GM12878 (cell line): ENCODE measurements at regions not wholly inside any gene's neighbourhood (a gene's known extent, or its start where the extent isn't known, plus 50 kb on each side); places are given as distances from the start of the nearest gene placed in this dataset.

Experiments
- ATAC-seq: fragments of 200-7000 bp; cut with Tn5 transposase; 3 replicates; pipeline ENCODE4 v1.9.1; 2020; ENCODE audit warnings: mild to moderate bottlenecking, moderate library complexity
- BruUV-seq: library from RNA; stranded (reverse); fragments of 400-500 nt; replicated peaks from 2 replicates; lab custom pipeline; 2021; lab: Mats Ljungman, UMichigan
- CTCF ChIA-PET: fragments of 300-600 bp; sonication (Branson Sonifier 250); formaldehyde crosslinking; extraction: SDS; loops from one replicate; lab custom pipeline; 2021; ENCODE audit warnings: inconsistent platforms; lab: Yijun Ruan, JAX
- POLR2A ChIA-PET: fragments of 350-600 bp; formaldehyde crosslinking; extraction: SDS; loops from one replicate; lab custom pipeline; 2021; ENCODE audit warnings: inconsistent platforms; lab: Charles Lee
- RAD21 ChIA-PET: fragments of 300-600 bp; sonication (Branson Sonifier 250); formaldehyde crosslinking; loops from one replicate; lab custom pipeline; 2023; ENCODE audit warnings: antibody characterized with exemption; ENCODE audit not compliant: unreplicated experiment; lab: Charles Lee
- SMC1A ChIA-PET: fragments of 300-600 bp; sonication (Branson Sonifier 250); formaldehyde crosslinking; loops from one replicate; lab custom pipeline; 2023; ENCODE audit not compliant: unreplicated experiment, uncharacterized antibody; lab: Charles Lee
- DNase-seq: peaks from one replicate; pipeline ENCODE4 v3.0.0-alpha.2; 2011; ENCODE audit warnings: low read depth, low spot score
- FAIRE-seq: peaks from 3 replicates; lab custom pipeline; 2011; peaks lifted over from hg19 to GRCh38; lab: Jason Lieb, UNC
- H2AFZ ChIP-seq: 2 replicates; pipeline ENCODE4 v1.6.0; 2011; ENCODE audit warnings: low read depth, low read length, control low read depth; ENCODE audit not compliant: control insufficient read depth
- H3K27ac ChIP-seq: 2 replicates; pipeline ENCODE4 v1.5.1; 2011; ENCODE audit warnings: control low read depth; ENCODE audit not compliant: control insufficient read depth, insufficient read depth
- H3K27me3 ChIP-seq, 2 experiments: replicated peaks in 1 of 2; 2 replicates each; pipeline versions ENCODE4 v1.6.0 to v1.6.1; 2011; ENCODE audit warnings: low read length in 1 of 2; ENCODE audit not compliant: control insufficient read depth in 2 of 2, insufficient read depth in 2 of 2
- H3K36me3 ChIP-seq, 2 experiments: 2 replicates each; pipeline ENCODE4 v1.5.1; 2011; ENCODE audit warnings: low read length in 1 of 2; ENCODE audit not compliant: control insufficient read depth in 2 of 2, insufficient read depth in 2 of 2
- H3K4me1 ChIP-seq: 2 replicates; pipeline ENCODE4 v1.6.1; 2011; ENCODE audit warnings: mild to moderate bottlenecking, low read length, moderate library complexity, mixed read lengths; ENCODE audit not compliant: control insufficient read depth, insufficient read depth
- H3K4me2 ChIP-seq: 2 replicates; pipeline ENCODE4 v1.6.0; 2011; ENCODE audit warnings: control low read depth; ENCODE audit not compliant: control insufficient read depth, insufficient read depth
- H3K4me3 ChIP-seq: fragments of 200-600 bp; sonication (generic); 2 replicates; pipeline ENCODE4 v1.5.1; 2016
- H3K79me2 ChIP-seq: 2 replicates; pipeline ENCODE4 v1.6.0; 2011; ENCODE audit warnings: low read length; ENCODE audit not compliant: control insufficient read depth, insufficient read depth
- H3K9ac ChIP-seq: 2 replicates; pipeline ENCODE4 v1.8.0; 2011; ENCODE audit warnings: low read length, control low read depth, mixed read lengths; ENCODE audit not compliant: control insufficient read depth, insufficient read depth
- H3K9me3 ChIP-seq: replicated peaks from 3 replicates; pipeline ENCODE4 v1.5.1; 2011; ENCODE audit warnings: mild to moderate bottlenecking, low read length; ENCODE audit not compliant: control insufficient read depth, insufficient read depth
- H4K20me1 ChIP-seq: 2 replicates; pipeline ENCODE4 v1.6.0; 2011; ENCODE audit not compliant: control insufficient read depth, insufficient read depth
- BACH1 ChIP-seq: fragments of 450-650 bp; IDR thresholded peaks from 2 replicates; pipeline ENCODE4 v1.6.1; 2017; ENCODE audit warnings: mild to moderate bottlenecking, borderline replicate concordance
- BHLHE40 ChIP-seq, 2 experiments: fragments of 450-650 bp in 1 of 2; IDR thresholded peaks; 2 replicates each; pipeline ENCODE4 v1.6.1; 2011 to 2017; ENCODE audit warnings: low read depth in 2 of 2, borderline replicate concordance in 1 of 2, improper control_type of control experiment in 1 of 2, low read length in 1 of 2, mild to moderate bottlenecking in 1 of 2
- ESRRA ChIP-seq: IDR thresholded peaks from 2 replicates; pipeline ENCODE4 v1.6.1; 2012; ENCODE audit warnings: mild to moderate bottlenecking, low read length, improper control_type of control experiment
- GABPA ChIP-seq: IDR thresholded peaks from 2 replicates; pipeline ENCODE4 v1.6.1; 2014; ENCODE audit warnings: antibody characterized with exemption, low read depth, mild to moderate bottlenecking, inconsistent platforms
- HDAC2 ChIP-seq: fragments of 200-600 bp; sonication (generic); IDR thresholded peaks from 2 replicates; pipeline ENCODE4 v1.6.1; 2017
- NFXL1 ChIP-seq: fragments of 450-650 bp; IDR thresholded peaks from 2 replicates; pipeline ENCODE4 v1.6.1; 2017; ENCODE audit warnings: antibody characterized with exemption, mild to moderate bottlenecking, borderline replicate concordance
- NR2C2 ChIP-seq: IDR thresholded peaks from 2 replicates; pipeline ENCODE4 v1.6.1; 2011; ENCODE audit warnings: borderline replicate concordance, low read depth; ENCODE audit not compliant: control insufficient read depth, insufficient read length
- RCOR1 ChIP-seq: conservative IDR thresholded peaks from 2 replicates; pipeline ENCODE4 v1.6.1; 2012; ENCODE audit warnings: low read depth, low read length, improper control_type of control experiment
- SRF ChIP-seq, 2 experiments: IDR thresholded peaks; 2 replicates each; pipeline ENCODE4 v1.6.1; 2011; ENCODE audit warnings: low read depth in 2 of 2, low read length in 2 of 2, mild to moderate bottlenecking in 1 of 2, moderate library complexity in 1 of 2
- TARDBP ChIP-seq: IDR thresholded peaks from 2 replicates; pipeline ENCODE4 v1.6.1; 2016; ENCODE audit warnings: borderline replicate concordance
- WGBS: methylation state at CpG from one replicate; pipeline ENCODE4 v1.1.6; 2016; ENCODE audit warnings: low lambda C conversion rate; ENCODE audit not compliant: insufficient replicate concordance, insufficient coverage; ENCODE audit errors: missing lambda C conversion rate; 5-methylcytosine and 5-hydroxymethylcytosine counted together
- in situ Hi-C: fragments of 300-500 bp; cut with MboI; formaldehyde crosslinking; loops from 9 replicates; pipeline ENCODE4 v1.14.3; 2018; ENCODE audit warnings: mixed read lengths
- intact Hi-C: fragments of 100-400 bp; cut with micrococcal nuclease; formaldehyde crosslinking; loops from one replicate; pipeline ENCODE4 v1.14.2; 2022; ENCODE audit not compliant: unreplicated experiment
- TF ChIP-seq, protein P1 (sequence below): IDR thresholded peaks from 2 replicates; pipeline ENCODE4 v1.6.1; 2011; ENCODE audit warnings: mild to moderate bottlenecking, low read depth, low read length, moderate library complexity; ENCODE audit not compliant: insufficient replicate concordance
- TF ChIP-seq, protein P2 (sequence below): fragments of 450-650 bp; IDR thresholded peaks from 2 replicates; pipeline ENCODE4 v1.6.1; 2018; ENCODE audit warnings: borderline replicate concordance, mild to moderate bottlenecking; ENCODE audit not compliant: partially characterized antibody
- TF ChIP-seq, protein P3 (sequence below): IDR thresholded peaks from 2 replicates; pipeline ENCODE4 v1.6.1; 2011; ENCODE audit warnings: low read depth, mild to moderate bottlenecking, low read length, moderate library complexity, borderline replicate concordance; ENCODE audit errors: extremely low read depth

DNA sequence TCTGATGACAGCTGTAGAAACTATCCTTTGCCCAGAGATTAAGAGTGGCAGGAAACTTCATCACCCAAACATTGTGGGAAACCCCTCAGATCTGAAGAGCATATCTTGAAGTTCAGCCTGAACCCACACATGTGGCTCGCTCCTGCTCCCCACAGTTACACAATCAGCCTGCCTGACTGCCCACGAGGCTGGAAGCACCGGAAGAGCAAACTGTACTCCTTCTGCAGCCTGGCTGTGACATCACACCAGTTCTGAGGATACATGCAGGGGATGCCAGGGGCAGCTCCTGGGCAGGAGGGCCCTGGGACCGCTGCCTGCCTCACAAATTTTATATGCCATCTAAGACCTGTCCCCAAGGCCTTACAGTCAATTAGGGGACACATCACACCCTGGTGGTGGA, 444.4 kb downstream of the BUD13 start:
- Histone ChIP-seq H3K79me2 (no peaks in the 10 kb centered on the region), H2AFZ (no peak overlapping the region), H3K9me3 (no peaks in the 10 kb centered on the region), H3K27me3 (no peaks in the 10 kb centered on the region; a peak in 3 of 4 replicates)
- DNase-seq (no peak), ATAC-seq (no peak)
- no peak for TF ChIP-seq TARDBP
- no peak for TF ChIP-seq RCOR1
- TF ChIP-seq BHLHE40 (IDR thresholded peaks at IDR 0.05; ENCODE audit: borderline replicate concordance in 1 of 2, low read depth in 2 of 2, low read length in 1 of 2), result no peak
- TF ChIP-seq, all 136 proteins: peak for 0
- SMC1A ChIA-PET, result no interaction called here
- CTCF ChIA-PET, result no interaction called here
- no peaks in the 10 kb centered on the region for H3K4me1 ChIP-seq
- RAD21 ChIA-PET, result no interaction called here
- no peak for FAIRE-seq
- no TSS peak for BruUV-seq
- intact Hi-C loops, result no loop called here
- WGBS, result 0% methylated on average over 3 of the region's 4 CpGs
- no peak overlapping the region for H3K9ac ChIP-seq
- H3K4me3 ChIP-seq, result no peak overlapping the region
- POLR2A ChIA-PET, result no interaction called here
- H3K4me2 ChIP-seq, result no peak overlapping the region
- in situ Hi-C loops, result no loop called here
- H3K36me3 ChIP-seq, result no peaks in the 10 kb centered on the region
- H3K27ac ChIP-seq, result no peak overlapping the region
- H4K20me1 ChIP-seq, result no peaks in the 10 kb centered on the region

DNA sequence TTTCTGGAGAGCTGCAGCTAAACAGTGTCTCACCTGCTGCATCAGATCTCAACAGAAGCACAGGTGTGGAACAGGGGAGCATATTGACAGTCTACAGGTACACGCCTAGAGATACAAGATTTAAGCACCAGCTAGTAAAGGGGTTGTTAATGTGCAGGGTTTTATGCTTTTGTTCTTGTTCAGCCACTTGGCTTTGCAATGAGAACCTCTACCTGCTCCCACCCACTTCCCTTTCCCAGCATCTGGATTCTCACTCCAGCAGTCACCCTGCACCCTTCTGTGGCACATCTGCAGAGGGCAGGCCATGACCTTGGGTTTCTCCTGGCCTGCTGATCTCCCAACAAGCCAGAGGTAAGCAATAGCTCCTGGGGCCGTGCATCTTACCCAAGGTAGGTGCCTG, 446.6 kb downstream of the BUD13 start:
- H3K9me3 ChIP-seq, result no peaks in the 10 kb centered on the region
- DNase-seq (no peak), FAIRE-seq (no peak), ATAC-seq (no peak)
- RAD21 ChIA-PET, result no interaction called here
- no peak overlapping the region for H3K4me2 ChIP-seq
- H3K27ac ChIP-seq, result no peak overlapping the region
- no peaks in the 10 kb centered on the region for H3K4me1 ChIP-seq
- CTCF ChIA-PET, result no interaction called here
- BruUV-seq, result no TSS peak
- SMC1A ChIA-PET, result interaction anchor here (0.9 kb wide), 1 partner anchor 12 kb away, joined by 5 read pairs; no protein-coding TSS in a partner anchor
- no peak for TF ChIP-seq SRF (IDR thresholded peaks at IDR 0.05; ENCODE audit: low read depth in 2 of 2, low read length in 2 of 2)
- no peak for TF ChIP-seq GABPA
- TF ChIP-seq, protein P1, sequence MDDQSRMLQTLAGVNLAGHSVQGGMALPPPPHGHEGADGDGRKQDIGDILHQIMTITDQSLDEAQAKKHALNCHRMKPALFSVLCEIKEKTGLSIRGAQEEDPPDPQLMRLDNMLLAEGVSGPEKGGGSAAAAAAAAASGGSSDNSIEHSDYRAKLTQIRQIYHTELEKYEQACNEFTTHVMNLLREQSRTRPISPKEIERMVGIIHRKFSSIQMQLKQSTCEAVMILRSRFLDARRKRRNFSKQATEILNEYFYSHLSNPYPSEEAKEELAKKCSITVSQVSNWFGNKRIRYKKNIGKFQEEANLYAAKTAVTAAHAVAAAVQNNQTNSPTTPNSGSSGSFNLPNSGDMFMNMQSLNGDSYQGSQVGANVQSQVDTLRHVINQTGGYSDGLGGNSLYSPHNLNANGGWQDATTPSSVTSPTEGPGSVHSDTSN, result no peak
- TF ChIP-seq, protein P2, sequence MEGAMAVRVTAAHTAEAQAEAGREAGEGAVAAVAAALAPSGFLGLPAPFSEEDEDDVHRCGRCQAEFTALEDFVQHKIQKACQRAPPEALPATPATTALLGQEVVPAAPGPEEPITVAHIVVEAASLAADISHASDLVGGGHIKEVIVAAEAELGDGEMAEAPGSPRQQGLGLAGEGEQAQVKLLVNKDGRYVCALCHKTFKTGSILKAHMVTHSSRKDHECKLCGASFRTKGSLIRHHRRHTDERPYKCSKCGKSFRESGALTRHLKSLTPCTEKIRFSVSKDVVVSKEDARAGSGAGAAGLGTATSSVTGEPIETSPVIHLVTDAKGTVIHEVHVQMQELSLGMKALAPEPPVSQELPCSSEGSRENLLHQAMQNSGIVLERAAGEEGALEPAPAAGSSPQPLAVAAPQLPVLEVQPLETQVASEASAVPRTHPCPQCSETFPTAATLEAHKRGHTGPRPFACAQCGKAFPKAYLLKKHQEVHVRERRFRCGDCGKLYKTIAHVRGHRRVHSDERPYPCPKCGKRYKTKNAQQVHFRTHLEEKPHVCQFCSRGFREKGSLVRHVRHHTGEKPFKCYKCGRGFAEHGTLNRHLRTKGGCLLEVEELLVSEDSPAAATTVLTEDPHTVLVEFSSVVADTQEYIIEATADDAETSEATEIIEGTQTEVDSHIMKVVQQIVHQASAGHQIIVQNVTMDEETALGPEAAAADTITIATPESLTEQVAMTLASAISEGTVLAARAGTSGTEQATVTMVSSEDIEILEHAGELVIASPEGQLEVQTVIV, result no peak
- no peak for TF ChIP-seq HDAC2
- no peak for TF ChIP-seq NFXL1
- no peak for TF ChIP-seq ESRRA
- no peak for TF ChIP-seq NR2C2
- TF ChIP-seq BACH1, result no peak
- TF ChIP-seq, protein P3, sequence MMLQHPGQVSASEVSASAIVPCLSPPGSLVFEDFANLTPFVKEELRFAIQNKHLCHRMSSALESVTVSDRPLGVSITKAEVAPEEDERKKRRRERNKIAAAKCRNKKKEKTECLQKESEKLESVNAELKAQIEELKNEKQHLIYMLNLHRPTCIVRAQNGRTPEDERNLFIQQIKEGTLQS, result no peak
- TF ChIP-seq, all 136 proteins: peak for 0
- 2% methylated on average over 2 of the region's 2 CpGs for WGBS
- in situ Hi-C loops (no loop called here), intact Hi-C loops (no loop called here)
- Histone ChIP-seq H3K79me2 (no peaks in the 10 kb centered on the region), H3K9ac (no peak overlapping the region), H3K4me3 (no peak overlapping the region), H4K20me1 (no peaks in the 10 kb centered on the region), H3K27me3 (no peaks in the 10 kb centered on the region; a peak in 3 of 4 replicates), H2AFZ (no peak overlapping the region), H3K36me3 (no peaks in the 10 kb centered on the region)
- POLR2A ChIA-PET, result no interaction called here
